ENCODE measurements at regions not wholly inside any gene's neighbourhood (a gene's known extent, or its start where the extent isn't known, plus 50 kb on each side); places are given as distances from the start of the nearest gene placed in this dataset.

- POLR2A ChIA-PET (ENCODE audit: partially characterized antibody), result no interaction called here
Measured at GRCh38 chr1:198910816-198911215, 272.0 kb downstream of the PTPRC start.

GRCh38 chr1:198912046-198912445 is 273.2 kb downstream of the PTPRC start:
- H3K4me1 ChIP-seq (ENCODE audit: insufficient read depth, low read length), result peaks cover 1% of the 10 kb centered on the region
- no peak overlapping the region for H3K27ac Mint-ChIP-seq

More at GRCh38 chr1:198910816-198911215, 272.0 kb downstream of the PTPRC start:
- intact Hi-C loops (cut with micrococcal nuclease), result no loop called here
- no peak overlapping the region for H3K4me3 Mint-ChIP-seq
- no peak overlapping the region for H3K27ac Mint-ChIP-seq
- peaks cover 6% of the 10 kb centered on the region for H3K4me1 ChIP-seq (ENCODE audit: insufficient read depth, low read length)
- H3K9me3 ChIP-seq (ENCODE audit: control insufficient read depth in 1 of 2, low read length in 2 of 2), result no peaks in the 10 kb centered on the region
- peaks cover 0 to 2% (median 0%) of the 10 kb centered on the region in 8 donors for H3K9me3 Mint-ChIP-seq
- no peaks in the 10 kb centered on the region for H3K36me3 ChIP-seq (ENCODE audit: insufficient read depth, low read length)
- CTCF ChIA-PET (ENCODE audit: partially characterized antibody), result interaction anchor here (1.6 kb wide), 1 partner anchor 26 kb away, joined by 4 read pairs; no protein-coding TSS in a partner anchor
- DNase-seq, result no peak
- H3K36me3 Mint-ChIP-seq, result peaks cover 0 to 2% of the 10 kb centered on the region in 2 donors
- H3K27me3 Mint-ChIP-seq, result no peaks in the 10 kb centered on the region
- no peak overlapping the region for H3K4me3 ChIP-seq (ENCODE audit: low read length in 2 of 2)
- peaks cover 0 to 7% (median 5%) of the 10 kb centered on the region in 4 donors for H3K4me1 Mint-ChIP-seq
- no peaks in the 10 kb centered on the region for H3K27me3 ChIP-seq (ENCODE audit: insufficient read depth, low read length)
- no peak overlapping the region for H3K27ac ChIP-seq (ENCODE audit: low read depth, low read length)

GRCh38 chr1:198913667-198914066 is 274.8 kb downstream of the PTPRC start:
- H3K27ac Mint-ChIP-seq, result no peak overlapping the region
- Histone ChIP-seq H3K4me3 (ENCODE audit: low read length in 2 of 2) (no peak overlapping the region), H3K27ac (ENCODE audit: low read depth, low read length) (no peak overlapping the region), H3K9me3 (ENCODE audit: control insufficient read depth in 1 of 2, low read length in 2 of 2) (no peaks in the 10 kb centered on the region), H3K36me3 (ENCODE audit: insufficient read depth, low read length) (no peaks in the 10 kb centered on the region), H3K27me3 (ENCODE audit: insufficient read depth, low read length) (no peaks in the 10 kb centered on the region), H3K4me1 (ENCODE audit: insufficient read depth, low read length) (peaks cover 9% of the 10 kb centered on the region)
- H3K27me3 Mint-ChIP-seq, result no peaks in the 10 kb centered on the region
- intact Hi-C loops (cut with micrococcal nuclease), result no loop called here
- POLR2A ChIA-PET (ENCODE audit: partially characterized antibody), result no interaction called here
- peaks cover 6 to 18% (median 8%) of the 10 kb centered on the region in 4 donors for H3K4me1 Mint-ChIP-seq
- peaks cover 0 to 2% (median 0%) of the 10 kb centered on the region in 8 donors for H3K9me3 Mint-ChIP-seq
- DNase-seq, result no peak
- CTCF ChIA-PET (ENCODE audit: partially characterized antibody), result no interaction called here
- no peak overlapping the region for H3K4me3 Mint-ChIP-seq
- peaks cover 0 to 2% of the 10 kb centered on the region in 2 donors for H3K36me3 Mint-ChIP-seq

More at GRCh38 chr1:198912046-198912445, 273.2 kb downstream of the PTPRC start:
- Histone ChIP-seq H3K4me3 (ENCODE audit: low read length in 2 of 2) (no peak overlapping the region), H3K9me3 (ENCODE audit: control insufficient read depth in 1 of 2, low read length in 2 of 2) (no peaks in the 10 kb centered on the region), H3K27me3 (ENCODE audit: insufficient read depth, low read length) (no peaks in the 10 kb centered on the region), H3K36me3 (ENCODE audit: insufficient read depth, low read length) (no peaks in the 10 kb centered on the region), H3K27ac (ENCODE audit: low read depth, low read length) (no peak overlapping the region)
- Mint-ChIP-seq H3K9me3 (peaks cover 0 to 2% (median 0%) of the 10 kb centered on the region in 8 donors), H3K36me3 (peaks cover 0 to 2% of the 10 kb centered on the region in 2 donors), H3K27me3 (no peaks in the 10 kb centered on the region), H3K4me1 (peaks cover 4 to 6% (median 5%) of the 10 kb centered on the region in 4 donors), H3K4me3 (no peak overlapping the region)
- no peak for DNase-seq
- ChIA-PET CTCF (ENCODE audit: partially characterized antibody) (interaction anchor here (1.6 kb wide), 1 partner anchor 24 kb away, joined by 4 read pairs; no protein-coding TSS in a partner anchor), POLR2A (ENCODE audit: partially characterized antibody) (no interaction called here)
- intact Hi-C loops (cut with micrococcal nuclease), result no loop called here

GRCh38 chr1:198915327-198916231 is 276.7 kb downstream of the PTPRC start:
- peaks cover 0 to 2% of the 10 kb centered on the region in 2 donors for H3K36me3 Mint-ChIP-seq
- H3K27me3 Mint-ChIP-seq, result no peaks in the 10 kb centered on the region
- DNase-seq, result no peak
- peaks cover 22 to 37% (median 25%) of the 10 kb centered on the region in 4 donors for H3K4me1 Mint-ChIP-seq
- intact Hi-C loops (cut with micrococcal nuclease), result no loop called here
- ChIA-PET POLR2A (ENCODE audit: partially characterized antibody) (no interaction called here), CTCF (ENCODE audit: partially characterized antibody) (no interaction called here)
- H3K27ac Mint-ChIP-seq, result no peak overlapping the region
- Histone ChIP-seq H3K9me3 (ENCODE audit: control insufficient read depth in 1 of 2, low read length in 2 of 2) (no peaks in the 10 kb centered on the region), H3K27me3 (ENCODE audit: insufficient read depth, low read length) (no peaks in the 10 kb centered on the region), H3K27ac (ENCODE audit: low read depth, low read length) (no peak overlapping the region), H3K4me1 (ENCODE audit: insufficient read depth, low read length) (peaks cover 28% of the 10 kb centered on the region), H3K36me3 (ENCODE audit: insufficient read depth, low read length) (no peaks in the 10 kb centered on the region), H3K4me3 (ENCODE audit: low read length in 2 of 2) (no peak overlapping the region)
- peaks cover 0 to 2% (median 0%) of the 10 kb centered on the region in 8 donors for H3K9me3 Mint-ChIP-seq
- no peak overlapping the region for H3K4me3 Mint-ChIP-seq

- Mint-ChIP-seq H3K27ac (no peak overlapping the region), H3K27me3 (no peaks in the 10 kb centered on the region), H3K9me3 (no peaks in the 10 kb centered on the region), H3K36me3 (no peaks in the 10 kb centered on the region), H3K4me1 (peaks cover 26 to 43% (median 31%) of the 10 kb centered on the region in 4 donors), H3K4me3 (no peak overlapping the region)
- Histone ChIP-seq H3K36me3 (ENCODE audit: insufficient read depth, low read length) (no peaks in the 10 kb centered on the region), H3K4me1 (ENCODE audit: insufficient read depth, low read length) (peaks cover 36% of the 10 kb centered on the region), H3K9me3 (ENCODE audit: control insufficient read depth in 1 of 2, low read length in 2 of 2) (no peaks in the 10 kb centered on the region), H3K4me3 (ENCODE audit: low read length in 2 of 2) (no peak overlapping the region), H3K27ac (ENCODE audit: low read depth, low read length) (no peak overlapping the region), H3K27me3 (ENCODE audit: insufficient read depth, low read length) (no peaks in the 10 kb centered on the region)
- CTCF ChIA-PET (ENCODE audit: partially characterized antibody), result interaction anchor here (0.8 kb wide), 1 partner anchor 19 kb away, joined by 3 read pairs; no protein-coding TSS in a partner anchor
- POLR2A ChIA-PET (ENCODE audit: partially characterized antibody), result interaction anchor here (1.0 kb wide), 1 partner anchor 153 kb away, joined by 3 read pairs; no protein-coding TSS in a partner anchor
- intact Hi-C loops (cut with micrococcal nuclease), result no loop called here
- DNase-seq, result no peak
Measured at GRCh38 chr1:198917226-198917625, 278.4 kb downstream of the PTPRC start.

GRCh38 chr1:198918920-198919319 is 280.1 kb downstream of the PTPRC start:
- Histone ChIP-seq H3K36me3 (ENCODE audit: insufficient read depth, low read length) (no peaks in the 10 kb centered on the region), H3K4me1 (ENCODE audit: insufficient read depth, low read length) (peaks cover 49% of the 10 kb centered on the region), H3K27me3 (ENCODE audit: insufficient read depth, low read length) (no peaks in the 10 kb centered on the region), H3K4me3 (ENCODE audit: low read length in 2 of 2) (no peak overlapping the region), H3K27ac (ENCODE audit: low read depth, low read length) (no peak overlapping the region), H3K9me3 (ENCODE audit: control insufficient read depth in 1 of 2, low read length in 2 of 2) (no peaks in the 10 kb centered on the region)
- Mint-ChIP-seq H3K27ac (peak overlapping the region in 5 of 7 donors; percentile 5 to 82 (median 60)), H3K9me3 (no peaks in the 10 kb centered on the region), H3K4me3 (peak overlapping the region in 5 of 8 donors; percentile 6 to 83 (median 80)), H3K4me1 (peaks cover 33 to 51% (median 38%) of the 10 kb centered on the region in 4 donors), H3K27me3 (no peaks in the 10 kb centered on the region), H3K36me3 (no peaks in the 10 kb centered on the region)
- CTCF ChIA-PET (ENCODE audit: partially characterized antibody), result no interaction called here
- no peak for DNase-seq
- intact Hi-C loops (cut with micrococcal nuclease), result no loop called here
- POLR2A ChIA-PET (ENCODE audit: partially characterized antibody), result interaction anchor here (1.7 to 3.4 kb wide), 2 partner anchors 10 to 16 kb away, joined by 5 to 29 read pairs; no protein-coding TSS in a partner anchor
